GM18499 (cell line): ENCODE measurements at regions not wholly inside any gene's neighbourhood (a gene's known extent, or its start where the extent isn't known, plus 50 kb on each side); places are given as distances from the start of the nearest gene placed in this dataset.
"Not testable (repeated sequence)": the region's sequence is repeated elsewhere in the genome, so short reads cannot be mapped to it uniquely, and the experiment has no call there.

Experiments
- ATAC-seq: cut with Tn5 transposase; IDR thresholded peaks from one replicate; pipeline ENCODE4 v1.9.1; 2021; ENCODE audit warnings: moderate number of reproducible peaks; ENCODE audit not compliant: insufficient read depth, unreplicated experiment

GRCh38 chr7:138169441-138169851 lies 93.2 kb downstream of the AKR1D1 start:
- ATAC-seq: no peak

- ATAC-seq: no peak
These were observed 94.0 kb downstream of the AKR1D1 start for GRCh38 chr7:138170298-138170697.

- peak; percentile 95 for ATAC-seq
These were observed 94.9 kb downstream of the AKR1D1 start for GRCh38 chr7:138170959-138171703.

- no peak for ATAC-seq
These were observed 97.3 kb downstream of the AKR1D1 start for GRCh38 chr7:138173548-138173947.

GRCh38 chr7:138176060-138176459 lies 99.8 kb downstream of the AKR1D1 start:
- ATAC-seq: no peak

GRCh38 chr7:138184191-138184590 lies 107.9 kb downstream of the AKR1D1 start:
- ATAC-seq: no peak

- ATAC-seq: no peak
These were observed 109.1 kb downstream of the AKR1D1 start for GRCh38 chr7:138185132-138185908.

GRCh38 chr7:138186951-138187351 lies 110.7 kb downstream of the AKR1D1 start:
- ATAC-seq: no peak

- no peak for ATAC-seq
These were observed 112.1 kb downstream of the AKR1D1 start for GRCh38 chr7:138188290-138188858.

- no peak for ATAC-seq
These were observed 118.3 kb downstream of the AKR1D1 start for GRCh38 chr7:138194567-138194966.

- no peak for ATAC-seq
These were observed 118.9 kb downstream of the AKR1D1 start for GRCh38 chr7:138195151-138195571.

- not testable (repeated sequence) for ATAC-seq
These were observed 120.3 kb downstream of the AKR1D1 start for GRCh38 chr7:138196503-138196946.

GRCh38 chr7:138196971-138197896 lies 121.0 kb downstream of the AKR1D1 start:
- no peak for ATAC-seq

GRCh38 chr7:138204285-138204981 lies 128.2 kb downstream of the AKR1D1 start:
- no peak for ATAC-seq

GRCh38 chr7:138204982-138205298 lies 128.7 kb downstream of the AKR1D1 start:
- no peak for ATAC-seq

GRCh38 chr7:138205614-138206150 lies 129.4 kb downstream of the AKR1D1 start:
- ATAC-seq: no peak

GRCh38 chr7:138207555-138207971 lies 131.3 kb downstream of the AKR1D1 start:
- ATAC-seq: no peak

- no peak for ATAC-seq
These were observed 131.9 kb downstream of the AKR1D1 start for GRCh38 chr7:138208142-138208570.

GRCh38 chr7:138208864-138209263 lies 132.6 kb downstream of the AKR1D1 start:
- no peak for ATAC-seq
